Posterior cingulate gyrus (tissue), 11 donors: ENCODE measurements at regions not wholly inside any gene's neighbourhood (a gene's known extent, or its start where the extent isn't known, plus 50 kb on each side); places are given as distances from the start of the nearest gene placed in this dataset.
"Not testable (repeated sequence)": the region's sequence is repeated elsewhere in the genome, so short reads cannot be mapped to it uniquely, and the experiment has no call there.

Source experiments
- DNase-seq, 10 donors: peaks; one replicate each; pipeline versions ENCODE4 v3.0.0 to v3.0.0-alpha.2; 2020 to 2021; ENCODE audit warnings: mixed read lengths in 3 of 10
- intact Hi-C: fragments of 100-400 bp; cut with DNase I; formaldehyde crosslinking; loops from one replicate; pipeline ENCODE4 v1.15.1; 2023

DNA sequence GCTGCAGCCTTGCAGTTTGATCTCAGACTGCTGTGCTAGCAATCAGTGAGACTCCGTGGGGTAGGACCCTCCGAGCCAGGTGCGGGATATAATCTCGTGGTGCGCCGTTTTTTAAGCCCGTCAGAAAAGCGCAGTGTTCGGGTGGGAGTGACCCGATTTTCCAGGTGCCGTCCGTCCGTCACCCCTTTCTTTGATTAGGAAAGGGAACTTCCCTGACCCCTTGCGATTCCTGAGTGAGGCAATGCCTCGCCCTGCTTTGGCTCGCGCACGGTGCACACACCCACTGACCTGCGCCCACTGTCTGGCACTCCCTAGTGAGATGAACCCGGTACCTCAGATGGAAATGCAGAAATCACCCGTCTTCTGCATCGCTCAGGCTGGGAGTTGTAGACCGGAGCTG is 203.2 kb downstream of the SNCAIP start:
- intact Hi-C loops, DNase-seq: not testable (repeated sequence)

DNA sequence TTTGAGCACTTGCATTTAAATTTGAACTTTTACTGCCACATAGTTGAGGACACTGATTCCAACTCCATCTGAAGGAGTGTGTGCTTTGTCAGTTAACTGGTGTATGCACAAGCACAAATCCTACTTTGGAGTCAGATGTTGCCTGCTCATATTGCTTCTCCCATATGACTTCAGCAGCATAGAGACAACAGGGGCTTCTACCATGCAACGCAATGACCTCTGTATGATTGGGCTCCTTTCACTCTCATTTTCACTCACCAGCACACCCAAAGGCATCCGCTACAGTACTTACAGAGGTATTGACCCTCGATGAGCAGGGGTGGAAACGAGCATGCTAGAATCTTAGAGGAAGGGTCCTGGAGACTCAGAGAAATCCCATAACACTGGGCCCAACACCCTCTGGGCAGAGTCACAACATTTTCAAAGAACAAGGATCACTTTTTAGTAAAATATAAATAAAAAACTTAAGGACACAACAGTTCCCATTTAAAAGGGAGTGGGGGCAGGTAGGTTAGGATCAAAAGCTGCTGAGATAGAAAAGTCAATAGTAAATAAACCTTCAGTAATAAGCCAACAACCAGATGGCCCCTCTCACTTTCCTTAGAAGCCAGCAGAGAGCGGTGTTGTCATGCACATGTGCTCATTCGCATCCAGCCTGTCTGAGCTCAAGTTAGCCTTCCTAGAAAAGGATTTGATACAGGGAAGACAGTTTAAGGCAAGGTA is 203.8 kb downstream of the SNCAIP start:
- peak in 2 of 10 donors; percentile 8 to 16 for DNase-seq

DNA sequence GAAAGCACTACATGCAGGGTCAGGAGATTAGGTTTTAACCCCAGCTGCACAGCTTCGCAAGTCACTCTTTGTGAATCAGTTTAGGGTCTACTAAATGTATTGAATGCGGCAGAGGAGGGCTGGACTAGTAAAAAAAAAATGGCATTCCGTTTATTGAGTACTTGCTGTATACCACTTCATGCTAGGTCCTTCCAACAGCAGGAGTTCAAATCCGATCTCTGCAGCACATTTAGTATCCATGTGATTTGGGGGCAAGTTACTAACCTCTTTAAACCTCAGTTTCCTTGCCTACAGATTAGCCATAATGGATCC is 204.4 kb downstream of the SNCAIP start:
- intact Hi-C loops = no loop called here
- no peak for DNase-seq

More for the DNA sequence above, 203.8 kb downstream of the SNCAIP start:
- intact Hi-C loops = no loop called here

GRCh38 chr5:122517091-122517490 is 205.1 kb downstream of the SNCAIP start:
- intact Hi-C loops = no loop called here

DNA sequence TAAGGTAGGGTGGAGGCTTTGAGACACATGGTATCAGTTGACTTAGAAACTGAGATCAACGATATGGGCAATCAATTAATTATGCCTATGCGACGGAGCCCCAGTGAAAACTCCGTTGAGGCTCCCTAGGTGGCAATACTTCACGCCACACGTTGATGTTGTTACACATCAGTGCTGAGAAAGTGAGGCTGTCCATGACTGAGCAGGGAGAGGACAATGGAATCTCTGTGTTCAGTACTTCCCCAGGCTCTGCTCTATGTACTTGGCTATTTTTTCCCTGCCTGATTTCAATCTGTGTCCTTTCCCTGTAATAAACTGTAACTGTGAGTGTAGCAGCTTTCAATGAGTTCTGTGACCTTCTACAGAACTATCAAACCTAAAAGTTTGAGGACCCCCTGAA is 211.7 kb downstream of the SNCAIP start:
- intact Hi-C loops = no loop called here
- no peak for DNase-seq

More at GRCh38 chr5:122517091-122517490, 205.1 kb downstream of the SNCAIP start:
- no peak for DNase-seq

DNA sequence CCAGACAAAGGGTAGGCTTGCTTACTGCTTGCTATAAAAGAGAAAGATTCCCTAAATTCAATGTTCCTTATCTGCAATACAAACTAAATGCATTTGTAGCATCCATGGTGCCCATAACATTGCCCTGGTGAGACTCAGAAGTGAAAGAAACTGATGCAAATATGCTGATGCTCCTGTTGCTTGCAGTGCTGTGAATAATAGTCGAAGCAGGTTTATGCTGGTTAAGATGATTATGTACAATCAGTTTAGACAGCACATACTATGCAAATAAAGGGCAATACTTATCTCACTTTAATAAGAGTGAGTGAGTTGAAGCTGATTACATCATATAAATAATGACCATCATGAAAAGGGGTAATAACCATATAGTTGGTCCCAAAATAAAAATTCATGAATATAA is 215.5 kb downstream of the SNCAIP start:
- DNase-seq = no peak
- intact Hi-C loops = no loop called here

GRCh38 chr5:122532035-122532434 is 220.0 kb downstream of the SNCAIP start:
- intact Hi-C loops = no loop called here
- no peak for DNase-seq

DNA sequence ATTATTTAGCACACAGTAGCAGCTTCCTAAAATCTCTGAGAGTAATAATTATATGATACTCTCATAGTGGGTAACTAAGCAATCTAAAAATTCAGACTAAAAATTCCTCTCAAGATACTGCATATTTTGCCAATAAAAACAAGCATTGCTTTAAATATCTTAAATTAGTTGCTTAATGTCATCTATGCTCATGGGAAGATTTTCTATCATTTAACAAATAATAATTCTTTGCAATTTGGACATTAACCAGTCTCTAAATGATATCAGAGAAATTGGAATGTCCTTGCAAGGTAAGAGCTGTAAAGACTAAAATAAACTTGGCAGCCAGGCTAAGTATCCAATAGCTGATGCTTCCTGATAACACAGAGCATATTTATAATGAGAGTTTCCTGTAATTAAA is 221.8 kb downstream of the SNCAIP start:
- intact Hi-C loops = no loop called here
- no peak for DNase-seq

DNA sequence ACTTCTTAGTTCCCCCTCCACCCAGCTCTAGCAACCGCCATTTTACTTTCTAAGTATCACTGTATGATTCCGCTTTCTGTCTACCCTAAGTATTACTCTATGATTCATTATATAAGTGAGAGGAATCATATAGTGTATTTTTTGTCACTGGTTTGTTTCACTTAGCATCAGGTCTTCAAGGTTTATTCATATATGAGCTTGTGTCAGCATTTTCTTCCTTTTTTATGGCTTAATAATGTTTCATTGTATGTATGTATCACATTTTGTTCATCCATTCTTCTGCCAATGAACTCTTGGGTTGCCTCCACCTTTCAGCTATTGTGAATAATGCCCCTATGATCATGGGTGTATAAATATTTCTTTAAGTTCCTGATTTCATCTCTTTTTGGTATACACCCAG is 222.8 kb downstream of the SNCAIP start:
- intact Hi-C loops = no loop called here

GRCh38 chr5:122541388-122541787 is 229.4 kb downstream of the SNCAIP start:
- intact Hi-C loops = no loop called here
- no peak for DNase-seq

More for the DNA sequence above, 222.8 kb downstream of the SNCAIP start:
- no peak for DNase-seq

DNA sequence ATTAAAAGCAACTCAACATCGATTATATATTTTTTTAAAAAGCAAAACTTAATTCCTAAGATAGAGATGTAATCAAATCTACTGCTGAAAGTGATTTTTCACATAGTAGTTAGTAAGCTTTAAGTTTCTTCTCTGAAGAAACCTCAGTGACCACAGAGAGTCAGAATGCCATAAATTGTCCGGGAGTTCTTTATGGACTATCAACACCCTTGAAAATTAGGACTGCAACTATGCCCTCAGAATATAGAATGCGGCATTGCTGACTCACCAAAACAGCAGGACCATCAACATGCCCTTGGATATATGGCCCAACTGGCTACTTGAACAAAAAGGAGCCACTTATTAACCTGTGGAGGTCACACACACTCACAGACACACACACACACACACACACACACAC is 228.9 kb upstream of the SNX2 start:
- no peak for DNase-seq

DNA sequence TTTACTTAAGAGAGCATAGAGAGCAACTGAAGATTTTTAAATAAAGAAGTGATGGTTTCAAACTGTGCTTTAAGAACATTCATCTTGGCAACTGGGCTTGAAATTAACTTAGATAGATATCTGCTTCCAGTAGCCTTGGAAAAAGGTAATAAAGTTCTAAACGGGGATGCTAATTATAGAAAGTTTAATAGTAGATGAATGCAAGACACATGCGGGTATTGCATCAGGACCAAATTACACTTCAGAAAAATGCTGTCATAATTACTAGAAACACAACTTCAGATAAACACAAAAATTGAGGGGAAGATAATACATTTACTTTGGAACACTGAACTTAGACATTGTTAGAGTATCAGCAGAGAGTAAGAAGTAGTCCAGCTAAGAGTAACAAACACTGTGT is 227.7 kb upstream of the SNX2 start:
- intact Hi-C loops = no loop called here
- no peak for DNase-seq

More for the DNA sequence above, 228.9 kb upstream of the SNX2 start:
- intact Hi-C loops = no loop called here

- intact Hi-C loops = no loop called here
- no peak for DNase-seq
These were observed 227.2 kb upstream of the SNX2 start for GRCh38 chr5:122547669-122548068.

DNA sequence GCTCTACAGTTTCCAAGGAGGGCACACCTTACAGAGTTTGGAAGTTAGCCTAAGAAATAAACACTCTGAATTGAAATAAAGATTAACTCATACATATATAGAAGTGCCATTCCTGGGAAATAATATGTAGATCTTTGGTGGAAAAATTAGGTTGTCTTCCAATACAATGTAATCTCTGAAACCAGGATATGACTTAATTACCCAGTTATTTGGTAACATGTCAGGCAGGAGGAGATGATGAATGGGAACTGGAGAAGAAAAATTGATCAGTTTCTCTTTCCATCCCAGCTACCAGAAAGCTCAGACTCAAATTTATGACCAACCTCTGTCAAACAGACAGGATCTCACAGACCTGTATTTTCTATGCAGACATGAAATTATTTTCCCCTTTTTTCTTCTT is 215.2 kb upstream of the SNX2 start:
- no peak for DNase-seq
- intact Hi-C loops = no loop called here

- intact Hi-C loops = no loop called here
- DNase-seq = no peak
These were observed 213.7 kb upstream of the SNX2 start for GRCh38 chr5:122561209-122561608.

GRCh38 chr5:122565331-122565730 is 209.5 kb upstream of the SNX2 start:
- intact Hi-C loops = no loop called here
- no peak for DNase-seq

GRCh38 chr5:122576256-122577016 is 198.4 kb upstream of the SNX2 start:
- no peak for DNase-seq
- intact Hi-C loops = no loop called here

DNA sequence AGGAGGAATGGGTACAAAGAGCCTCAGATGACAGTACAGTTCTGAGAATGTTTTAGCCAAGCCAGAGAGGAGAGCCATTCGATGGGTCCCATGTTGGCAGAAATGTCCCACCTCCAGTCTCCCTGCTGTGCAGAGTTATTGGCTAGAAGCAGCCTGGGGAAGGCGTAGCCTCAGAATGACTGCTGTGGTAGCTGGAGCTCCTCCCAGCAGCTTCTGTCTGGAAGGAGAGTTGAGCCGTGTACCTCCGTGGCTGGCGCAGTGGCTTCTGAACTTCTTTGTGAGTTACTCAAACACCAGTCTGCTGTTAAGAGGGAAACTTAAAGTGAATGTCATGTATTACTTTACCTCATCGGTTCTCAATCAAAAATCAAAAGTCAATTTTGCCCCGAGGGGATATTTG is 193.3 kb upstream of the SNX2 start:
- intact Hi-C loops = no loop called here
- no peak for DNase-seq

DNA sequence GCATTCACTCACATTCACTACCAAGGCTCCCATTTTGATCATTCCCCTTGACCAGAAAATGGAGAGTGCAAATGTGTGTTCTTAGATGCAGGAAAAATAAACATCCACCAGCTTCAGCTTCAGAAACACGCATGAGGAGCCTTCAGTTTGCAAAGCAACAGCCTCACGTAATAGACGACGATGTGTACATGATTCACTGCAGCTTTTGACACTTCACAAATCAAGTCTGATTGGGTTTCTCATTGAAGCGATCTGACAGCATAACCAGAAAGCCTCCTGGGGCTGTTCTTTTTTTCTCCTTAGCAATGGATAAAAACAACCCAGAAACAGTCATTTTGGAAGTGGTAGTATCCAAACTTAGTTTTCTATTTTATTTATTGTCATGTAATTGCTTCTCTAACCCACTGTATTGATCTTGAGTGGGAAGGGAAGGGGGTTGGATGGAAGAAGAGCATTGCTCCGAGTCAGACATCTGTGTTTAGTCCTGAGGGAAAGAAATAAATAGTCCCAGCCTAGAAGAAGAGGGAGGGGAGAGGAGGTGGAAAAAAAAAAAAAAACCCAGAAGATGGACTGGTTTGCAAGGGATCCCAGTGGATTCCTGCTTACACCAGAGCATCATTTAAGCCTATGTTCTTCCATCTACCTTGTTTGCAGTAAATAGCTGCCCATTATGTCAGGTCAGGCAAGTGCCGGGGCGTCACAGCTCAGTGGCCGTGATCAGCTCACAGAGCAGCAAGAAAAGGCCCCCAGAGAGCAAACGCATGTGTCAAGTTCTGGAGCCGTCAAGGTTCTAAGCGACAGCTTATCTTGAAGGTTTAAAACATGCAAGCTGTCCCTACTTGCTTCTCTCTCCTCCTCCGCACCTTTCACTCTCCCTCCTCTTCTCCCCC is 190.2 kb upstream of the SNX2 start:
- DNase-seq = no peak
- intact Hi-C loops = no loop called here

DNA sequence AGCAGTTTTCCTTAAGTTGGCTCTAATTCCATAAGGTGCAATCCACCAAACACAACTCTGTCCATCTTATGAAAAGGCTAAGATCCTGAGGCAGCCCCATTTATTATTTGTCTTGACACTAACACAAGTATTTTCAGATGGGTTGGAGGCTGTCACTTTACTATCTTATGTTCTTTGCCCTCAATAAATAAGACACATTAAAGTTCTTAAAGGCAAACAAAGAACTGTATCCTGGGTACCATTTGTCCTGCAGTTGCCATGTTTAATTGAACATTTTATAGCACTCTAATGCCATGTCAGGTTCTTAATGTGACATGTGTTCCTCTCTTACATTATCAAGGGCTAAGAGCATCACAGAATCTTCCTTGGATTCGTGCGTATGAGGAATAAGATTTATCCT is 189.5 kb upstream of the SNX2 start:
- DNase-seq = no peak
- intact Hi-C loops = no loop called here

DNA sequence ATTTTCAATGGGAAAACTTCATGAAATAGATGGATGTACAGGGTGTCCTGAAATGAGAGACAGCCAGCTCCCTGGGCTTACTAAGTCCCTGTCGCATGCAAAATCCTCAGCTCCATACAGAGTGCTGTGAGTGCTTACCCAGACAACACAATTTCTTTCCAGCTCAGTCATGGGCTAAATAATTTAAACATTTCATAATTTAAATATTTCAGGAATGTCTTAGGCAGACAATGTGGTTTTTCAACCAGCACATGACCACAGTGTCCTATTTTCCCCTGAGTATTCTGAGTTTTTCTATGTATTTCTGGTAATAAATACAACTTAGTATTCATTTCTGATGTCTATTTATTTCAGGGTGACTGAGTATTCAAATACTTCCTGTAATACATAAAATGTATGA is 188.5 kb upstream of the SNX2 start:
- DNase-seq = no peak
- intact Hi-C loops = no loop called here
